ENCODE measurements at regions not wholly inside any gene's neighbourhood (a gene's known extent, or its start where the extent isn't known, plus 50 kb on each side); places are given as distances from the start of the nearest gene placed in this dataset.
A peak's percentile ranks its signal among the peaks of the same experiment; 100 is the strongest.

DNA sequence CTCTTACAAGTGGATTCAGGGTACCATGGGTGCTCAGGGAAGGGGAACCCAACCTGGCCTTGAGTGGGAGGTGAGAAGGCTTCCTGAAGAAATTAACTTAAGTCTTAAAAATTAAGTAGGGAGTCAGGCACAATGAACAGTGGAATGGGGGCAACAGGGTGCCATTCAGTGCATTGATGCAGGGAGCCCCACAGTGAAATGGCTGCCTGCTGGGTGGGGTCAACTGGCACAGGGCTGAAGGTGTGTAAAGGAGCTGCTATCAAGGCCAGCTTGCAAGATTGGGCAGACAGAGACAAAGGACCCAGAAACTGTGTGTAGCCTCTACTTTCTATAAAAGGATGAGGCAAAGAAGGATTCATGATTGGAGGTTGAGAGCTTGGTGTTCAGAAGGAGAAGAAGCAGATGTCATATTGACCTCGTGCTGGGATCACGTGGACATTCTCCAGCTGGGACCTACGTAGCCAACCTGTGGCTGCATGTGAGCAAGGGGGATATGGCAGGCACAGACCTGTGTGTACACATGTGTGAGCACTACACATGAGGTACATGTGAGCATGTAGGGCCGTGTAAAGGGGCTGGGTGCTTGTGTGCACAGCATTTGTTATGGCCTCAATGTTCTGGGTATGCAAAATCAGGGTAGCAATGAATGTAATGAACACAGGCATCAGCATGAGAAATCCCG is 209.5 kb upstream of the HAAO start:
- H3K9me3 ChIP-seq (replicated peaks in 1 of 2; ENCODE audit: control insufficient read depth in 2 of 2, insufficient read depth in 1 of 2, low read depth in 1 of 2, low read length in 2 of 2): peaks cover 0 to 2% of the 10 kb centered on the region in 2 donors
- H3K4me3 ChIP-seq (ENCODE audit: low read length in 2 of 2): no peak overlapping the region
- no peak overlapping the region for H3K18ac ChIP-seq (ENCODE audit: low read length)
- H3K9ac ChIP-seq (ENCODE audit: low read depth, low read length, poor library complexity): peak overlapping the region; percentile 15
- no peaks in the 10 kb centered on the region for H3K36me3 ChIP-seq (replicated peaks in 1 of 2; ENCODE audit: control insufficient read depth in 2 of 2, insufficient read depth in 2 of 2, low read length in 2 of 2)
- no peak for DNase-seq (ENCODE audit: low spot score)
- no peak overlapping the region for H3K14ac ChIP-seq (ENCODE audit: low read length)
- no peak overlapping the region for H2BK12ac ChIP-seq (ENCODE audit: low read length)
- H4K91ac ChIP-seq (ENCODE audit: low read depth, low read length, poor library complexity): no peak overlapping the region
- no peak overlapping the region for H3K23ac ChIP-seq (ENCODE audit: low read depth, low read length, poor library complexity)
- H2AK5ac ChIP-seq (ENCODE audit: low read depth, low read length): no peak overlapping the region
- H3K27me3 ChIP-seq (ENCODE audit: control insufficient read depth in 3 of 3, insufficient read depth in 3 of 3, low read depth in 1 of 3, low read length in 3 of 3): peaks cover 0 to 2% (median 0%) of the 10 kb centered on the region in 3 experiments
- WGBS, 2 donors (ENCODE audit: extremely low coverage in 2 of 2, insufficient read length in 2 of 2, insufficient replicate concordance in 1 of 2): no CpG with 5 or more reads among the region's 5 CpGs
- H3K4me2 ChIP-seq (ENCODE audit: insufficient read depth, low read length, poor library complexity, severe bottlenecking): no peak overlapping the region
- H3K27ac ChIP-seq (replicated peaks; ENCODE audit: low read length): no peak overlapping the region
- peaks cover 6 to 11% of the 10 kb centered on the region in 2 donors for H3K4me1 ChIP-seq (ENCODE audit: control insufficient read depth in 2 of 2, insufficient read depth in 1 of 2, low read depth in 1 of 2, low read length in 2 of 2)
- H4K8ac ChIP-seq (ENCODE audit: low read depth, low read length): no peak overlapping the region
- H3K79me1 ChIP-seq (ENCODE audit: low read depth, low read length): no peaks in the 10 kb centered on the region
- H3K4ac ChIP-seq (ENCODE audit: low read length): no peak overlapping the region
- no peak overlapping the region for H2BK5ac ChIP-seq (ENCODE audit: low read length)
- H2AFZ ChIP-seq (ENCODE audit: low read length): no peak overlapping the region
- H2BK120ac ChIP-seq (ENCODE audit: low read depth, low read length): no peak overlapping the region
- no peak overlapping the region for H2BK15ac ChIP-seq (ENCODE audit: low read length)

DNA sequence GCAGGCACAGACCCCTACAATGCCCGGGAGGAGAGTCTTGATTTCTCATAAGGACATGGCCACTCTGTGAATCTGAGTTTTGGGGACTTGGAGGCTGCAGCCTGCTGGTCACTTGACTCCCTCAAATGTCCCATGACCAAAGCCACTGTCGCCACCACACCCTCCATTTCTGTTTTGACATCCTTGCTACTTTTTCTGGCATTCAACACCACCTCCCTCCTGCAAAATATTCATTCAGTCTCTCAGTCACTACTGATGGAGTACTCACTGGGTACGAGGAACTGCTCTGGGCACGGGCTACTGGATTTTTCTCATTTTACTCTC is 208.6 kb upstream of the HAAO start:
- H4K91ac ChIP-seq (ENCODE audit: low read depth, low read length, poor library complexity): no peak overlapping the region
- H3K36me3 ChIP-seq (replicated peaks in 1 of 2; ENCODE audit: control insufficient read depth in 2 of 2, insufficient read depth in 2 of 2, low read length in 2 of 2): no peaks in the 10 kb centered on the region
- H2BK5ac ChIP-seq (ENCODE audit: low read length): peak overlapping the region; percentile 92
- H3K18ac ChIP-seq (ENCODE audit: low read length): peak overlapping the region; percentile 70
- no peak overlapping the region for H4K8ac ChIP-seq (ENCODE audit: low read depth, low read length)
- WGBS, 2 donors (ENCODE audit: extremely low coverage in 2 of 2, insufficient read length in 2 of 2, insufficient replicate concordance in 1 of 2): no CpG with 5 or more reads among the region's 4 CpGs
- H3K14ac ChIP-seq (ENCODE audit: low read length): no peak overlapping the region
- H3K4ac ChIP-seq (ENCODE audit: low read length): no peak overlapping the region
- H2BK15ac ChIP-seq (ENCODE audit: low read length): no peak overlapping the region
- no peak overlapping the region for H2BK12ac ChIP-seq (ENCODE audit: low read length)
- no peak for DNase-seq (ENCODE audit: low spot score)
- no peak overlapping the region for H3K9ac ChIP-seq (ENCODE audit: low read depth, low read length, poor library complexity)
- peaks cover 0 to 4% of the 10 kb centered on the region in 2 donors for H3K9me3 ChIP-seq (replicated peaks in 1 of 2; ENCODE audit: control insufficient read depth in 2 of 2, insufficient read depth in 1 of 2, low read depth in 1 of 2, low read length in 2 of 2)
- H3K23ac ChIP-seq (ENCODE audit: low read depth, low read length, poor library complexity): no peak overlapping the region
- H3K4me2 ChIP-seq (ENCODE audit: insufficient read depth, low read length, poor library complexity, severe bottlenecking): no peak overlapping the region
- peak overlapping the region; percentile 27 for H2AK5ac ChIP-seq (ENCODE audit: low read depth, low read length)
- H3K27me3 ChIP-seq (ENCODE audit: control insufficient read depth in 3 of 3, insufficient read depth in 3 of 3, low read depth in 1 of 3, low read length in 3 of 3): peaks cover 0 to 2% (median 0%) of the 10 kb centered on the region in 3 experiments
- peak overlapping the region; percentile 84 for H2AFZ ChIP-seq (ENCODE audit: low read length)
- no peak overlapping the region for H2BK120ac ChIP-seq (ENCODE audit: low read depth, low read length)
- H3K79me1 ChIP-seq (ENCODE audit: low read depth, low read length): no peaks in the 10 kb centered on the region
- no peak overlapping the region for H3K4me3 ChIP-seq (ENCODE audit: low read length in 2 of 2)
- no peak overlapping the region for H3K27ac ChIP-seq (replicated peaks; ENCODE audit: low read length)
- H3K4me1 ChIP-seq (ENCODE audit: control insufficient read depth in 2 of 2, insufficient read depth in 1 of 2, low read depth in 1 of 2, low read length in 2 of 2): peaks cover 4 to 8% of the 10 kb centered on the region in 2 donors

DNA sequence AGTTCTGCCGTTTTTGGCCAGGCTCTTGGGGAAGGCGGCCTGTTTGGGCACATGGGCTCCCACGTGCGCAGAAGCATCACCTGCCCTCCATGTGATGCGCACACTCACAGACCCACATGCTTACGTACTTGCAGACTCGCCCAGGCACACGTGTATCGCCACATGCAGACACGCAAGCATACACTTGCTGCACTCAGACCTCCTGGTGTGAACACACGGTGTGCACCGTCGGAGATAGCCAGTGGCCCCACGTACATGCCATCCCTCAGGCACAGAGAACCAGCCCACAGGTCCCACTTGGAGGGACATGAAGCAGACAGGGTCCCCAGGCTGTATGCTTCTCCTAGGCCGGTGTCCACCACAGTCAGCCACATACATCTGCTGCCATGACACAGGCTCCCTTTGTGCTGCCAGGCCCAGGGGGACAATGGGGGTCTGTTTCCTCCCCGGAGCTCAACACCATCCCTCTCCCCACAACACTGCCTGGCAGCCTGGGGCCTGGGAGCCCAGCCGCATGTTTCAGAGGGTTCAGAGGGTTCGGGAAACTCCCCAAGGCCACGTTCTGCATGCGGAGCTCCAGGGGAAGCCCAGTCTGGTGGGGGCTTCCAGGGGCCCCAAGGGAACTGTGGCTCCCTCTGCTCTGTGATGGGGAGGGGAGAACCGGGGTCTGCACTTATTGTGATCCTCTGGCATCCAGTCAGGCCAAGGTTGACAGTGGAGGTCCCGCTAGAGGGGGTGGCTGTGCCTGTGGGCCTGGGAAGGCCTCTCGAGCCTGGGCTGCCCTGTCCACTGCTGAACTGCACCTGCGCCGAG is 208.1 kb upstream of the HAAO start:
- Histone ChIP-seq H2BK120ac (ENCODE audit: low read depth, low read length) (peak overlapping the region; percentile 5), H3K4me2 (ENCODE audit: insufficient read depth, low read length, poor library complexity, severe bottlenecking) (no peak overlapping the region), H2AFZ (ENCODE audit: low read length) (peak overlapping the region; percentile 84), H3K9me3 (replicated peaks in 1 of 2; ENCODE audit: control insufficient read depth in 2 of 2, insufficient read depth in 1 of 2, low read depth in 1 of 2, low read length in 2 of 2) (peaks cover 0 to 4% of the 10 kb centered on the region in 2 donors), H2AK5ac (ENCODE audit: low read depth, low read length) (peak overlapping the region; percentile 92), H3K36me3 (replicated peaks in 1 of 2; ENCODE audit: control insufficient read depth in 2 of 2, insufficient read depth in 2 of 2, low read length in 2 of 2) (no peaks in the 10 kb centered on the region), H3K4me1 (ENCODE audit: control insufficient read depth in 2 of 2, insufficient read depth in 1 of 2, low read depth in 1 of 2, low read length in 2 of 2) (peaks cover 4 to 8% of the 10 kb centered on the region in 2 donors), H3K9ac (ENCODE audit: low read depth, low read length, poor library complexity) (peak overlapping the region; percentile 53), H3K27ac (replicated peaks; ENCODE audit: low read length) (no peak overlapping the region), H3K27me3 (ENCODE audit: control insufficient read depth in 3 of 3, insufficient read depth in 3 of 3, low read depth in 1 of 3, low read length in 3 of 3) (peaks cover 0 to 2% (median 0%) of the 10 kb centered on the region in 3 experiments), H3K18ac (ENCODE audit: low read length) (peak overlapping the region; percentile 70), H4K8ac (ENCODE audit: low read depth, low read length) (peak overlapping the region; percentile 20), H3K4ac (ENCODE audit: low read length) (peak overlapping the region; percentile 23), H4K91ac (ENCODE audit: low read depth, low read length, poor library complexity) (no peak overlapping the region), H3K14ac (ENCODE audit: low read length) (no peak overlapping the region), H3K4me3 (ENCODE audit: low read length in 2 of 2) (no peak overlapping the region), H2BK12ac (ENCODE audit: low read length) (peak overlapping the region; percentile 16), H2BK15ac (ENCODE audit: low read length) (peak overlapping the region; percentile 62), H2BK5ac (ENCODE audit: low read length) (peak overlapping the region; percentile 92), H3K23ac (ENCODE audit: low read depth, low read length, poor library complexity) (peak overlapping the region; percentile 69), H3K79me1 (ENCODE audit: low read depth, low read length) (no peaks in the 10 kb centered on the region)
- WGBS, 2 donors (ENCODE audit: extremely low coverage in 2 of 2, insufficient read length in 2 of 2, insufficient replicate concordance in 1 of 2): no CpG with 5 or more reads among the region's 25 CpGs
- DNase-seq (ENCODE audit: low spot score): no peak

DNA sequence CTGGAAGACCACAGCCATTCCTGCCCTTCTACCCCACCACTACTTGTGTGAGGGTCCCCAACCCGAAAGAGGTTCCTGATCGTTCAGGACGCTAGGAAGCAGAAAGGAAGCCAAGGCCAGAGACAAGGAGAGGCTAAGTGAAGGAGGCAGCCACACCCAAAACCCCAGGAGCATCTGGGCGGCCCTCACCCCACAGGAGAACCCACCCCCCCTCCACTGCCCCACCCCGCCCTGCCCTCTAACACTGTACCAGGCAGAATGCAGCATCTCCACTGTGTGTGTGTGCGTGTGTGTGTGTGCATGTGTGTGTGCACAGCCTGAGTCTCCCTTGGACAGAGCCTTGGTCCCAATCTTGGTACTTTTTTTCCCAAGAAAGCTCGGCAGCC is 207.5 kb upstream of the HAAO start:
- Histone ChIP-seq H2BK120ac (ENCODE audit: low read depth, low read length) (peak overlapping the region; percentile 5), H2BK5ac (ENCODE audit: low read length) (peak overlapping the region; percentile 92), H3K18ac (ENCODE audit: low read length) (peak overlapping the region; percentile 61), H3K79me1 (ENCODE audit: low read depth, low read length) (no peaks in the 10 kb centered on the region), H3K27ac (replicated peaks; ENCODE audit: low read length) (no peak overlapping the region), H3K9ac (ENCODE audit: low read depth, low read length, poor library complexity) (no peak overlapping the region), H3K4me1 (ENCODE audit: control insufficient read depth in 2 of 2, insufficient read depth in 1 of 2, low read depth in 1 of 2, low read length in 2 of 2) (peaks cover under 1 to 8% of the 10 kb centered on the region in 2 donors), H4K91ac (ENCODE audit: low read depth, low read length, poor library complexity) (no peak overlapping the region), H3K9me3 (replicated peaks in 1 of 2; ENCODE audit: control insufficient read depth in 2 of 2, insufficient read depth in 1 of 2, low read depth in 1 of 2, low read length in 2 of 2) (peaks cover 0 to 4% of the 10 kb centered on the region in 2 donors), H3K4me2 (ENCODE audit: insufficient read depth, low read length, poor library complexity, severe bottlenecking) (no peak overlapping the region), H2BK15ac (ENCODE audit: low read length) (peak overlapping the region; percentile 62), H4K8ac (ENCODE audit: low read depth, low read length) (no peak overlapping the region), H3K27me3 (ENCODE audit: control insufficient read depth in 3 of 3, insufficient read depth in 3 of 3, low read depth in 1 of 3, low read length in 3 of 3) (peaks cover 0 to 2% (median 0%) of the 10 kb centered on the region in 3 experiments), H3K36me3 (replicated peaks in 1 of 2; ENCODE audit: control insufficient read depth in 2 of 2, insufficient read depth in 2 of 2, low read length in 2 of 2) (no peaks in the 10 kb centered on the region), H2AK5ac (ENCODE audit: low read depth, low read length) (peak overlapping the region; percentile 92), H3K4ac (ENCODE audit: low read length) (peak overlapping the region; percentile 23), H2AFZ (ENCODE audit: low read length) (peak overlapping the region; percentile 84), H3K14ac (ENCODE audit: low read length) (no peak overlapping the region), H3K4me3 (ENCODE audit: low read length in 2 of 2) (no peak overlapping the region), H3K23ac (ENCODE audit: low read depth, low read length, poor library complexity) (peak overlapping the region; percentile 69), H2BK12ac (ENCODE audit: low read length) (peak overlapping the region; percentile 16)
- no CpG with 5 or more reads among the region's 7 CpGs for WGBS, 2 donors (ENCODE audit: extremely low coverage in 2 of 2, insufficient read length in 2 of 2, insufficient replicate concordance in 1 of 2)
- no peak for DNase-seq (ENCODE audit: low spot score)

Measured in neuronal stem cell (in vitro differentiated cells).